Keratinocyte (primary cell): ENCODE measurements at regions not wholly inside any gene's neighbourhood (a gene's known extent, or its start where the extent isn't known, plus 50 kb on each side); places are given as distances from the start of the nearest gene placed in this dataset.

Experiments
- CTCF ChIP-seq, 3 experiments: IDR thresholded peaks in 1 of 3; conservative IDR thresholded peaks in 1 of 3; optimal IDR thresholded peaks in 1 of 3; 2 replicates in 2 of 3; 3 replicates in 1 of 3; pipeline versions ENCODE3 to v1.5.1; 2011; ENCODE audit warnings: low read length in 3 of 3, mild to moderate bottlenecking in 3 of 3, moderate library complexity in 2 of 3, control low read depth in 1 of 3, inconsistent platforms in 1 of 3; ENCODE audit not compliant: insufficient read depth in 2 of 3; ENCODE audit errors: extremely low read depth in 1 of 3
- EZH2 ChIP-seq: IDR thresholded peaks from one replicate; pipeline ENCODE4 v1.6.1; 2012; ENCODE audit warnings: inconsistent platforms, mild to moderate bottlenecking, low read length, moderate library complexity

- TF ChIP-seq EZH2 (no peak), CTCF (optimal IDR thresholded peaks at IDR 0.05 in 1 of 3, IDR thresholded peaks at IDR 0.05 in 1 of 3, conservative IDR thresholded peaks at IDR 0.05 in 1 of 3; ENCODE audit: extremely low read depth in 1 of 3, insufficient read depth in 2 of 3, low read length in 3 of 3) (no peak)
Observed at GRCh38 chr7:42702647-42703046, 209.2 kb downstream of the C7orf25 start.
